ENCODE measurements at regions not wholly inside any gene's neighbourhood (a gene's known extent, or its start where the extent isn't known, plus 50 kb on each side); places are given as distances from the start of the nearest gene placed in this dataset.

DNA sequence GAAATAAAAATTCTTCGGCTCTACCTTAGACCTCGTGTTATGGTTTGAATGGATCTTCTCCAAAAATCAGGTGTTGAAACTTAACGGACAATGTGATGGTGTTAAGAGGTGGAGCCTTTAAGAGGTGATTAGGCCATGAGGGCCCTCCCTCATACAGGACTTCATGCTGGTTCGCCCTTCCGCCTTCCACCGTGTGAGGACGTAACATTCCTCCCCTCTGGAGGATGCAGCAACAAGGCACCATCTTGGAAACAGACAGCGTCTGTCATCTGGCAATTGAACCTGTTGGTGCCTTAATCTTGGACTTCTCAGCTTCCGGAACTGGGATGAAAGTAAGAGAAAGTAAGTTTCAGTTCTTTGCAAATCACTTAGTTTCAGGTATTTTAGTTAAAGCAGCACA, 126.3 kb upstream of the SPRED2 start:
- Histone ChIP-seq H3K9ac (ENCODE audit: insufficient read depth, low read depth, low read length) (no peak overlapping the region), H3K36me3 (replicated peaks in 1 of 2; ENCODE audit: control insufficient read depth in 1 of 2, insufficient read depth in 2 of 2, low read length in 2 of 2) (no peaks in the 10 kb centered on the region), H3K4me3 (replicated peaks in 1 of 3; ENCODE audit: insufficient read depth in 1 of 3, low read depth in 2 of 3, low read length in 3 of 3) (no peak overlapping the region), H3K27me3 (ENCODE audit: control insufficient read depth in 1 of 2, insufficient read depth in 2 of 2, low read length in 2 of 2) (peaks cover 0 to 21% of the 10 kb centered on the region in 2 experiments; a peak in 2 of 5 replicates), H2AFZ (ENCODE audit: low read length) (no peak overlapping the region), H3K27ac (ENCODE audit: extremely low read length, insufficient read depth, low read length) (no peak overlapping the region), H3K4me2 (ENCODE audit: low read depth, low read length) (no peak overlapping the region), H3K79me2 (ENCODE audit: insufficient read depth, low read length) (no peaks in the 10 kb centered on the region), H3K4me1 (ENCODE audit: insufficient read depth, low read length) (peaks cover 1% of the 10 kb centered on the region; the same call in 1 of the 2 replicates), H3K9me3 (ENCODE audit: low read length) (no peaks in the 10 kb centered on the region), H4K20me1 (ENCODE audit: insufficient read depth, low read length) (no peaks in the 10 kb centered on the region)
- intact Hi-C loops (cut with micrococcal nuclease; ENCODE audit: unreplicated experiment) (no loop called here), in situ Hi-C loops (cut with HindIII; ENCODE audit: extremely low pct_ligation_motif_present, low pct_unique_long_range_greater_than_20kb) (loop anchor here (10.0 to 25.0 kb wide), 3 partner anchors 124 to 946 kb away; partner anchors contain the start of genes CEP68 and SPRED2)
- ATAC-seq (no peak), FAIRE-seq (no peak), DNase-seq (ENCODE audit: low spot score) (no peak)
- CTCF ChIA-PET (ENCODE audit: low intra/inter-chr PET ratio, low total read pairs): no interaction called here
- WGBS (ENCODE audit: low lambda C conversion rate): 71% methylated on average over 9 of the region's 9 CpGs
- POLR2A ChIA-PET: no interaction called here
- BruUV-seq (replicated peaks): no TSS peak
- TF ChIP-seq HNRNPH1 (optimal IDR thresholded peaks at IDR 0.05; ENCODE audit: low read depth, low read length) (no peak), GATAD1 (CRISPR knock-in tag; IDR thresholded peaks at IDR 0.05) (no peak), CHD2 (IDR thresholded peaks at IDR 0.05; ENCODE audit: low read depth, low read length) (no peak)

DNA sequence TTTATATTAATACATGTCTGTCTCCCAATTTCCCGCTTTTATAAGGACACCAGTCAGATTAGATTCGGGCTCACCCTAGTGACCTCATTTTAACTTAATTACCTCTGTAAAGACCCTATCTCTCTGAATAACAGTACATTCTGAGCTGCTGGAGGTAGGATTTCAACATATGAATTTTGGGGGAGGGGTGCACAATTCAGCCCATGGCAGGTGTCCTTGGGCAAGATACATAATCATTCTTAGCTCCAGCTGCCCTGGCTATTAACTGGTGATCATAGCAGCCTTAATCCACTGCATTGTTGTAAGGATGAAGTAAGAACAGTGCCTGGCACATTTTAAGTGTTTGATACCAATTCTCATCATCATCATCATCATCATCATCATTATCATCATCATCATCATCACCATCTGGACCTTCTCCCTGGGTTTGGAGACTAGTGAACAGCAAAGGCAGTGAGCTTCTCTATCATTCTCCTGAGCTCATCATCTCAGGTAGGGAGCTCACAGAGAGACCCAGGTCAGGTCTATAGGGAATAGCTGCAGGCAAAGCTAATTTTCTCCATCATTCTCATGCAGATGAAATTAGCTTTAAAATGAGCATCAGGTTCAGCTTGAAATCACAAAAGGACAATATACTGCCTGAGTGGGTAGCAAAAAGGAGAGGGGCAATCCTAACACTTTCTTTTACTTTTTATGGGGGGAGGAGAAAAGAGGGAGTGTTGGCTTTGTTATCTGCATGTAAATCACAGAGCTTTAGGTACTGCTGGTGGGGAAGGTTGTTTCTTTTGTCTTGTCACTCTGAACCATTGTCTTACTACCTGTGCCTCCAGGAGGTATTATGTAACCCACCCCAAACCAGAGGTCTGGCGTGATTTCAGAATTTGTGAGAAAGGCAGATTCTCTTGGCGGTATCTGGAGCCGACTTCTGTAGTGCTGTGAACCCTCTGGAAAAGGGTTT, 125.5 kb upstream of the SPRED2 start:
- no peaks in the 10 kb centered on the region for H3K9me3 ChIP-seq (ENCODE audit: low read length)
- no peak for ATAC-seq
- H3K4me3 ChIP-seq (replicated peaks in 1 of 3; ENCODE audit: insufficient read depth in 1 of 3, low read depth in 2 of 3, low read length in 3 of 3): no peak overlapping the region
- H3K4me2 ChIP-seq (ENCODE audit: low read depth, low read length): no peak overlapping the region
- CTCF ChIA-PET (ENCODE audit: low intra/inter-chr PET ratio, low total read pairs): no interaction called here
- TF ChIP-seq CREB1 (IDR thresholded peaks at IDR 0.05): peak; percentile 87
- no peak for TF ChIP-seq CREB1 (CRISPR knock-in tag; IDR thresholded peaks at IDR 0.05)
- TF ChIP-seq, protein P1, sequence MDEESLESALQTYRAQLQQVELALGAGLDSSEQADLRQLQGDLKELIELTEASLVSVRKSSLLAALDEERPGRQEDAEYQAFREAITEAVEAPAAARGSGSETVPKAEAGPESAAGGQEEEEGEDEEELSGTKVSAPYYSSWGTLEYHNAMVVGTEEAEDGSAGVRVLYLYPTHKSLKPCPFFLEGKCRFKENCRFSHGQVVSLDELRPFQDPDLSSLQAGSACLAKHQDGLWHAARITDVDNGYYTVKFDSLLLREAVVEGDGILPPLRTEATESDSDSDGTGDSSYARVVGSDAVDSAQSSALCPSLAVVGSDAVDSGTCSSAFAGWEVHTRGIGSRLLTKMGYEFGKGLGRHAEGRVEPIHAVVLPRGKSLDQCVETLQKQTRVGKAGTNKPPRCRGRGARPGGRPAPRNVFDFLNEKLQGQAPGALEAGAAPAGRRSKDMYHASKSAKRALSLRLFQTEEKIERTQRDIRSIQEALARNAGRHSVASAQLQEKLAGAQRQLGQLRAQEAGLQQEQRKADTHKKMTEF (CRISPR knock-in tag; IDR thresholded peaks at IDR 0.05): no peak
- H3K27ac ChIP-seq (ENCODE audit: extremely low read length, insufficient read depth, low read length): no peak overlapping the region
- H3K79me2 ChIP-seq (ENCODE audit: insufficient read depth, low read length): no peaks in the 10 kb centered on the region
- peaks cover 10% of the 10 kb centered on the region; the same call in 1 of the 2 replicates for H3K4me1 ChIP-seq (ENCODE audit: insufficient read depth, low read length)
- intact Hi-C loops (cut with micrococcal nuclease; ENCODE audit: unreplicated experiment) (no loop called here), in situ Hi-C loops (cut with HindIII; ENCODE audit: extremely low pct_ligation_motif_present, low pct_unique_long_range_greater_than_20kb) (loop anchor here (10.0 to 25.0 kb wide), 3 partner anchors 123 to 946 kb away; partner anchors contain the start of genes CEP68 and SPRED2)
- POLR2A ChIA-PET: no interaction called here
- H2AFZ ChIP-seq (ENCODE audit: low read length): no peak overlapping the region
- BruUV-seq (replicated peaks): no TSS peak
- H3K27me3 ChIP-seq (ENCODE audit: control insufficient read depth in 1 of 2, insufficient read depth in 2 of 2, low read length in 2 of 2): peaks cover 0 to 16% of the 10 kb centered on the region in 2 experiments; a peak in 2 of 5 replicates
- WGBS (ENCODE audit: low lambda C conversion rate): 41% methylated on average over 5 of the region's 5 CpGs
- DNase-seq (ENCODE audit: low spot score): no peak
- H3K36me3 ChIP-seq (replicated peaks in 1 of 2; ENCODE audit: control insufficient read depth in 1 of 2, insufficient read depth in 2 of 2, low read length in 2 of 2): no peaks in the 10 kb centered on the region
- FAIRE-seq: no peak
- no peak overlapping the region for H3K9ac ChIP-seq (ENCODE audit: insufficient read depth, low read depth, low read length)
- no peaks in the 10 kb centered on the region for H4K20me1 ChIP-seq (ENCODE audit: insufficient read depth, low read length)
